ENCODE measurements at regions not wholly inside any gene's neighbourhood (a gene's known extent, or its start where the extent isn't known, plus 50 kb on each side); places are given as distances from the start of the nearest gene placed in this dataset.

DNA sequence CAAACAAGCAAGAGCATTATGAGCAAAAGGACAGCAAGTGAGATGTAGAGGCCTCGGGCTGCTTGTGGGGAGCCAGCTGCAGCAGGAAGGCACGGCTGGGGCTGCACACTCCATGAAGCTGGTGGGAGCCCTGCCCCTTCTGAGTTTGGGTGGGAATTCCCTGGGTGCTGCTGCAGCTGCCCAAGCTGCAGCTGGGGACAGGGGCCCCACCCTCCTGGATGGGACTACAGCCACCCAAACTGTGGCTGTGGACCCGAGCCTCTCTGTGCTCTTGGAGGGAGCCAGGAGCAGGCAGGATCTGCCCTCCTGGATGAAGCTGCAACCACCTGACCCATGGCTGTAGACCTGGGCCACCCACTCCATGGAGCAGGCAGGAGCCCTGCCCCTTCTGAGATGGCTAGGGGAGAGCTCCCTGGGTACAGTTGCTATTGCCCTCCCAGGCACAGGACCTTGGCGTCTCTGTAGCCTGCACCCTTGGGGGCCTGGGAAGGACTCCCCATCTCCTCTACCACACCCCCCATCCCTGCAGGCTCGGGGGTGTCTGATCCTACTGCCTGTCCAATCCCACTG lies 159.1 kb downstream of the ERCC6L2 start:
- TF ChIP-seq, protein P1, sequence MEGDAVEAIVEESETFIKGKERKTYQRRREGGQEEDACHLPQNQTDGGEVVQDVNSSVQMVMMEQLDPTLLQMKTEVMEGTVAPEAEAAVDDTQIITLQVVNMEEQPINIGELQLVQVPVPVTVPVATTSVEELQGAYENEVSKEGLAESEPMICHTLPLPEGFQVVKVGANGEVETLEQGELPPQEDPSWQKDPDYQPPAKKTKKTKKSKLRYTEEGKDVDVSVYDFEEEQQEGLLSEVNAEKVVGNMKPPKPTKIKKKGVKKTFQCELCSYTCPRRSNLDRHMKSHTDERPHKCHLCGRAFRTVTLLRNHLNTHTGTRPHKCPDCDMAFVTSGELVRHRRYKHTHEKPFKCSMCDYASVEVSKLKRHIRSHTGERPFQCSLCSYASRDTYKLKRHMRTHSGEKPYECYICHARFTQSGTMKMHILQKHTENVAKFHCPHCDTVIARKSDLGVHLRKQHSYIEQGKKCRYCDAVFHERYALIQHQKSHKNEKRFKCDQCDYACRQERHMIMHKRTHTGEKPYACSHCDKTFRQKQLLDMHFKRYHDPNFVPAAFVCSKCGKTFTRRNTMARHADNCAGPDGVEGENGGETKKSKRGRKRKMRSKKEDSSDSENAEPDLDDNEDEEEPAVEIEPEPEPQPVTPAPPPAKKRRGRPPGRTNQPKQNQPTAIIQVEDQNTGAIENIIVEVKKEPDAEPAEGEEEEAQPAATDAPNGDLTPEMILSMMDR (IDR thresholded peaks at IDR 0.05; ENCODE audit: low read depth, low read length): no peak
- no peak overlapping the region for H3K4me3 ChIP-seq (ENCODE audit: low read depth, low read length)

DNA sequence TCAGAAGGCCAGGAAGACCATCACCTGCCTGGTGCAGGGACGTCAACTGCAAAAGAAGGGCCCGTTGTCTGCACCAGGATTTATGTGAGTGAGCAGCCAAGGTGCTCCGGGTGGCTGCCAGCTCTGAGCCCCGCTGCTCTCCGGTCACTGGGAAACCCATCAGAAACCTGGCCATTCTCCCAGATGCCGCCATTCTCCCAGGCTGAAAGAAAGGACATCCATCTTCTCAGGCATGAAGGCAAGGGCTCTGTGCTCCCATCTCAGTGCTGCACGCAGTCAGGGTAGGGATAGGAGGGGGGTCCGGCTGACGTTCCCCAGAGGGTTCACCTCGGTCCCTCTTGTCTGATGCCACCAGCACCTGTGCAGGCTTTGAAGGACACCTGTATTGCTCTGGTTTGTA lies 158.4 kb downstream of the ERCC6L2 start:
- TF ChIP-seq, protein P1 (IDR thresholded peaks at IDR 0.05; ENCODE audit: low read depth, low read length): no peak
- no peak overlapping the region for H3K4me3 ChIP-seq (ENCODE audit: low read depth, low read length)

DNA sequence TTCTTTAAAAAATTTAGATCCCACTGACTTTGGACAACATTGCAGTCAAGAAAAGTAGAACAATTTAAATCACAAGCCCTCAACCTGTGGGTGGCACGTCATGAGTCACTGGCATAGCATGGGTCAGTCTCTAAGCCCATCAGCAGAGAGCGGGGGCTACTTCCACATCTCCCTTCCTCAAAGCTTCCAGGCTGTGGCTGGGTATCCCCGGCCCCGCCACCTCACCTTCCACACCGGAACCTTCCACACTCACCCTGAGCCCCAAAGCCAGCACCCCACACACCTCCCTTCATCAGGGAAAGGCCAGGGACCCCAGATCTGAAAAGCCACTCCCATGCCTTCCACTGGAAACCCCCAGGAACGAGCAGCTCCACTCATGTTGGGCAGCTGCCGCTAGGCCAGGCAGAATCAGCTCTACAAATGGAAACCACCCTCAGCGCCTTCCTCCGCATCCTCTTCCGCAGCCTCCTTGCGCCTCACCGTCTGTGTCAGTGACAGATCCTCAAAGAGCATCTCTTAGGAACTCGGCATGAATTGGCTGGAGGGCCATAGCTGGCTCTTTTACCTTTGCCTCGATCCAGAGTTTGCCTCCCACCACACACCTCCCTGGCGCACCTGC lies 156.5 kb downstream of the ERCC6L2 start:
- H3K4me3 ChIP-seq (ENCODE audit: low read depth, low read length): no peak overlapping the region
- TF ChIP-seq, protein P1 (IDR thresholded peaks at IDR 0.05; ENCODE audit: low read depth, low read length): no peak

DNA sequence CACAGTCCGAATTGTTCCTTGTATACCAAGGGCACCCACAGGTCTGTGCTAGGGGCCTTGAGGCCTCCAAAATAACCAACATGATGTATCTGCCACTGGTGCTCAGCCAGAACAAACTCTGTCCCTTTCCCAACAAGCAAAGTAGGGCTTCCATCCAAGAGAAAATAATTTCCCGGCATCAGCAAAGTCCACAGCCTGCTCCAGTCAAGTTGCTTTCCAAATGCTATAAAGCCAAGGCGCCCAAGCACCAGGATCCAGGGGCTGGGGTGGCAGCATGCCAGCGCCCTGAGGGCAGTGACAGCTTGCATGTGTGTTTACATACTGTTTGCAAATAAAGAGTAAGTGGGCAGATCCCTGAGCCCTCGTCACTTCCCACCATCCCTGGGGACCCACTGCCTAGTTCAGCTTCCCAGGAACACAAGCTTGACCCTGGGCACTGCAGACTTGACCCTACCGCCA lies 155.9 kb downstream of the ERCC6L2 start:
- H3K4me3 ChIP-seq (ENCODE audit: low read depth, low read length): no peak overlapping the region
- TF ChIP-seq, protein P1 (IDR thresholded peaks at IDR 0.05; ENCODE audit: low read depth, low read length): no peak

DNA sequence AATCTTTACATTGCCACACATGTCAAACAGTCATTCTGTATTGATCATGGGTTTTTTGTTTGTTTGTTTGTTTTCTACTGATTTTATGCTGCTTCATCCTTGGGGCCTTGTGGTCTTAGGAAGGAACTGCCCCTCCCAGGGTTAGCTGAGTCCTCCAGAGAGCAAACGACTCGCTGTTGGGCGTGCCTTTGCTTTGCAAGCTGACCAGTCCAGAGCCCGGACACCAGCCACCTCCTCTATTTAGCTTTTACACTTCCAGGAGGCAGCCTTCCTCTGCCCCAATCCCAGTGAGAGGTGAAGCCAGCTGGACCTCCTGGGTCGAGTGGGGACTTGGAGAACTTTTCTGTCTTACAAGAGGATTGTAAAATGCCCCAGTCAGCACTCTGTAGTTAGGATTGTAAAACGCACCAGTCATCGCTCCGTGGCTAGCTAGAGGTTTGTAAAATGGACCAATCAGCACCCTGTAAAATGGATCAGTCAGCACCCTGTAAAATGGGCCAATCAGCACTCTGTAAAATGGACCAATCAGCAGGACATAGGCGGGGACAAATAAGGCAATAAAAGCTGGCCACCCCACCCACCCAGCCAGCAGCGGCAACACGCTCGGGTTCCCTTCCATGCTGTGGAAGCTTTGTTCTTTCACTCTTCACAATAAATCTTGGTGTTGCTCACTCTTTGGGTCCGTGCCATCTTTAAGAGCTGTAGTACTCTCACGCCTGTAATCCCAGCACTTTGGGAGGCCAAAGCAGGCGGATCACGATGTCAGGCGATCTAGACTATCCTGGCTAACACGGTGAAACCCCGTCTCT lies 154.4 kb downstream of the ERCC6L2 start:
- no peak overlapping the region for H3K4me3 ChIP-seq (ENCODE audit: low read depth, low read length)
- TF ChIP-seq, protein P1 (IDR thresholded peaks at IDR 0.05; ENCODE audit: low read depth, low read length): no peak

DNA sequence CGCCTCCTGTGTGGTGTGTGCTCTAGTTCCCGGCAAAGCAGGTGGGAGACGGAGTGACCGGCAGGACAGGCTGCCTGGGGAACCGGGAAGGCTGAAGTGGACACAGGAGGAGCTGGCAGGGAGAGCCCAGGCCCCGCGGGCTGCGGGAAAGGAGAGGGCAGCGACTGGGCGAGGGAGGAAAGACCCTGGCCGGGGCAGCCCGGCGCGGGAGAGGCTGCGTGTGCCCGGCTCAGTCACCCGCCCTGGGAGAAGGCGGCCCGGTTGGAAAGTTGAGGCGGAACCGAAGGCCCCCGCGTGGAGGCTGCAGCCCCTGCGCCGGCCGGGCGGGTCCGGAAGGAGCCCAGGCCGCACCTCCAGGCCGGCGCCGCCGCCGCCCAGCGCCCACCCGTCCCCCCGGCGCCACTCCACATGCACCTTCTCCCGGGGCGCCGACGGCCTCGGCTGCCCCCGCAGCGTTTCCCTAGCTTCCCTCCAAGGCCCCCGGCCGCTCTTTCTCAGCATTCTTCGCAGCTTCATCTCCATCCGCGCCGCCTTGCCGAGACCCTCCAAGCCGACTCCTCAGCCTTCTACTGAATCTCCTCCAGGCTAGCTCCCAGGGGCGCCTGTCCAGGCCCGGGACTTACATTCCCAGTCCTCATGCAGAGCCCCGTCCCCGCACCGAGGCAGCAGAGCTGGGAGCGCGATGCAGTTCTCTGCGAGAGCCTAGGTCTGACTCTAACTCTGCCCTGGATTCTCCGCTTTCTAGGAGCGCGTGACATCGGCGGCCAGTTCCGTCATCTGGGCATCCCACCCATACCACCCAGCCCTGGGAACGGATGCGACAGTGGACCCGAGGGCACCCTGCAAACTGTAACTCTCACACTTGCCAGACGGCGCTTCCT lies 152.0 kb downstream of the ERCC6L2 start:
- H3K4me3 ChIP-seq (ENCODE audit: low read depth, low read length): no peak overlapping the region
- TF ChIP-seq, protein P1 (IDR thresholded peaks at IDR 0.05; ENCODE audit: low read depth, low read length): no peak
